Neural cell (in vitro differentiated cells): ENCODE measurements at regions not wholly inside any gene's neighbourhood (a gene's known extent, or its start where the extent isn't known, plus 50 kb on each side); places are given as distances from the start of the nearest gene placed in this dataset.

Experiments
- H2AFZ ChIP-seq: fragments of 200-600, 300-800 bp; sonication (generic), shearing (Covaris generic); 2 replicates; pipeline ENCODE4 v1.6.0; 2014; ENCODE audit warnings: low read depth, mild to moderate bottlenecking, antibody characterized with exemption, low read length, moderate library complexity
- H3F3A ChIP-seq: fragments of 200-600 bp; shearing (Covaris generic); 2 replicates; pipeline ENCODE4 v1.6.1; 2016; ENCODE audit warnings: mild to moderate bottlenecking, moderate library complexity, mixed read lengths, antibody characterized with exemption, low read length; ENCODE audit not compliant: insufficient read depth, poor library complexity, severe bottlenecking
- H3K27ac ChIP-seq: fragments of 200-600, 300-800 bp; sonication (generic), shearing (Covaris generic); 2 replicates; pipeline ENCODE4 v1.5.1; 2014; ENCODE audit warnings: mild to moderate bottlenecking, low read length, moderate library complexity
- H3K27me3 ChIP-seq: fragments of 300-800, 200-600 bp; sonication (generic), shearing (Covaris generic); 2 replicates; pipeline ENCODE4 v1.6.0; 2014; ENCODE audit warnings: mild to moderate bottlenecking, low read depth, low read length, moderate library complexity; ENCODE audit not compliant: insufficient read depth
- H3K36me3 ChIP-seq: fragments of 300-800, 200-600 bp; sonication (generic), shearing (Covaris generic); 2 replicates; pipeline ENCODE4 v1.5.1; 2014; ENCODE audit warnings: mild to moderate bottlenecking, antibody characterized with exemption, low read length, moderate library complexity; ENCODE audit not compliant: insufficient read depth
- H3K4me2 ChIP-seq: fragments of 300-800, 200-600 bp; sonication (generic), shearing (Covaris generic); 2 replicates; pipeline ENCODE4 v1.6.0; 2014; ENCODE audit warnings: mild to moderate bottlenecking, low read length
- H3K4me3 ChIP-seq: fragments of 300-800, 200-600 bp; sonication (generic), shearing (Covaris generic); 2 replicates; pipeline ENCODE4 v1.5.1; 2014; ENCODE audit warnings: mild to moderate bottlenecking, low read length, moderate library complexity
- H3K79me2 ChIP-seq: fragments of 200-600 bp; shearing (Covaris generic); replicated peaks from 2 replicates; pipeline ENCODE4 v1.6.0; 2014; ENCODE audit warnings: mild to moderate bottlenecking, low read length, moderate library complexity; ENCODE audit not compliant: insufficient read depth
- H3K9ac ChIP-seq: fragments of 300-800, 200-600 bp; sonication (generic), shearing (Covaris generic); 2 replicates; pipeline ENCODE4 v1.6.1; 2016; ENCODE audit warnings: mild to moderate bottlenecking, low read length, mixed read lengths
- H3K9me2 ChIP-seq: fragments of 200-600 bp; shearing (Covaris generic); 2 replicates; pipeline ENCODE4 v1.6.1; 2016; ENCODE audit warnings: mild to moderate bottlenecking, low read length, mixed read lengths; ENCODE audit not compliant: insufficient read depth
- H3K9me3 ChIP-seq: fragments of 200-600, 300-800 bp; sonication (generic), shearing (Covaris generic); 2 replicates; pipeline ENCODE4 v1.6.1; 2016; ENCODE audit warnings: mild to moderate bottlenecking, mixed run types, low read length, moderate library complexity, mixed read lengths
- H4K20me1 ChIP-seq: fragments of 200-600 bp; shearing (Covaris generic); 2 replicates; pipeline ENCODE4 v1.6.1; 2016; ENCODE audit warnings: mild to moderate bottlenecking, mixed run types; ENCODE audit not compliant: insufficient read depth
- EP300 ChIP-seq: fragments of 450-650 bp; conservative IDR thresholded peaks from 2 replicates; pipeline ENCODE4 v1.6.1; 2014; ENCODE audit warnings: antibody characterized with exemption, mild to moderate bottlenecking, moderate library complexity; ENCODE audit not compliant: poor library complexity, severe bottlenecking
- EZH2 ChIP-seq: fragments of 200-600, 300-800 bp; shearing (Covaris generic), sonication (generic); IDR thresholded peaks from 2 replicates; pipeline ENCODE4 v1.6.1; 2014; ENCODE audit warnings: antibody characterized with exemption, low read length, borderline replicate concordance, mild to moderate bottlenecking; ENCODE audit not compliant: insufficient read depth, poor library complexity, severe bottlenecking
- MXI1 ChIP-seq: fragments of 450-650 bp; conservative IDR thresholded peaks from 2 replicates; pipeline ENCODE4 v1.6.1; 2014; ENCODE audit warnings: antibody characterized with exemption, mild to moderate bottlenecking; ENCODE audit not compliant: poor library complexity, severe bottlenecking
- RAD21 ChIP-seq: fragments of 450-650 bp; conservative IDR thresholded peaks from 2 replicates; pipeline ENCODE4 v1.6.1; 2014; ENCODE audit warnings: antibody characterized with exemption, mild to moderate bottlenecking, moderate library complexity
- SMC3 ChIP-seq: fragments of 450-650 bp; conservative IDR thresholded peaks from 2 replicates; pipeline ENCODE4 v1.6.1; 2014; ENCODE audit warnings: antibody characterized with exemption, mild to moderate bottlenecking, moderate library complexity; ENCODE audit not compliant: poor library complexity
- TAF1 ChIP-seq: IDR thresholded peaks from 2 replicates; pipeline ENCODE4 v1.6.1; 2012; ENCODE audit warnings: low read depth
- TF ChIP-seq, protein P1 (sequence below): IDR thresholded peaks from 2 replicates; pipeline ENCODE4 v1.6.1; 2012; ENCODE audit warnings: borderline replicate concordance

DNA sequence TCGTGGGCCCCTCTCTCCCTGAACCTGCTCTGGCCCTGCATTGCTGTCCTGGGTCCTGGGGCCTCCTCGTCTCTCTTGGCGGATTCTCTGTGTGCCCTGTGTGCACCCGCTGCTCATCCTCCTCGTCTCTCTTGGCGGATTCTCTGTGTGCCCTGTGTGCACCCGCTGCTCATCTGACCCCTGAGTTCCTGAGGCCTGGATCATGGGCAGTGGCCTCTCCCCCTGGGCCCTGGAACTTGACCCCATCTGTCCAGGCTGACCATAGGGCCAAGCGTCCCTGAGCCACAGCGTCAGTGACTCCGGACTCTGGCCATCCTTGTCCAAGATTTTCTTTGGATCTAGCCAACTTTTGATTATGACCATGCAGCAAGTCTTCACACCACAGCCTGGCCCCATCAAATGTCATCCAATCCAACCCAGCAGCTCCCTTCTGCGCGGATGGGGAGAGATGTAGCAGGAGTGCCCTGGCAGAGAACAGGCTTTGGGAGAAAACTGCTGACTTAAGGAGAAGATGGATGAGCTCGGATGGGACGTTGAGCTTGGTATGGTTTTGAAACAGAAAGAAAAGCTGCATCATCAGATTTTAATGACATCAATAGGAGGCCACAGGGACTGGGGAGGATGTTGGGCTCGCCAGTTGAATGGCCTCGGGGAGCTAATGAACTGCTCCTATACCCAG, 455.1 kb upstream of the HS6ST1 start:
- Histone ChIP-seq H4K20me1 (no peaks in the 10 kb centered on the region), H3F3A (no peaks in the 10 kb centered on the region), H3K9ac (no peak overlapping the region), H3K9me3 (no peaks in the 10 kb centered on the region), H3K27ac (no peak overlapping the region), H3K4me3 (no peak overlapping the region), H2AFZ (no peak overlapping the region), H3K4me2 (no peak overlapping the region), H3K9me2 (no peaks in the 10 kb centered on the region), H3K27me3 (no peaks in the 10 kb centered on the region), H3K79me2 (no peaks in the 10 kb centered on the region), H3K36me3 (no peaks in the 10 kb centered on the region)
- TF ChIP-seq, protein P1, sequence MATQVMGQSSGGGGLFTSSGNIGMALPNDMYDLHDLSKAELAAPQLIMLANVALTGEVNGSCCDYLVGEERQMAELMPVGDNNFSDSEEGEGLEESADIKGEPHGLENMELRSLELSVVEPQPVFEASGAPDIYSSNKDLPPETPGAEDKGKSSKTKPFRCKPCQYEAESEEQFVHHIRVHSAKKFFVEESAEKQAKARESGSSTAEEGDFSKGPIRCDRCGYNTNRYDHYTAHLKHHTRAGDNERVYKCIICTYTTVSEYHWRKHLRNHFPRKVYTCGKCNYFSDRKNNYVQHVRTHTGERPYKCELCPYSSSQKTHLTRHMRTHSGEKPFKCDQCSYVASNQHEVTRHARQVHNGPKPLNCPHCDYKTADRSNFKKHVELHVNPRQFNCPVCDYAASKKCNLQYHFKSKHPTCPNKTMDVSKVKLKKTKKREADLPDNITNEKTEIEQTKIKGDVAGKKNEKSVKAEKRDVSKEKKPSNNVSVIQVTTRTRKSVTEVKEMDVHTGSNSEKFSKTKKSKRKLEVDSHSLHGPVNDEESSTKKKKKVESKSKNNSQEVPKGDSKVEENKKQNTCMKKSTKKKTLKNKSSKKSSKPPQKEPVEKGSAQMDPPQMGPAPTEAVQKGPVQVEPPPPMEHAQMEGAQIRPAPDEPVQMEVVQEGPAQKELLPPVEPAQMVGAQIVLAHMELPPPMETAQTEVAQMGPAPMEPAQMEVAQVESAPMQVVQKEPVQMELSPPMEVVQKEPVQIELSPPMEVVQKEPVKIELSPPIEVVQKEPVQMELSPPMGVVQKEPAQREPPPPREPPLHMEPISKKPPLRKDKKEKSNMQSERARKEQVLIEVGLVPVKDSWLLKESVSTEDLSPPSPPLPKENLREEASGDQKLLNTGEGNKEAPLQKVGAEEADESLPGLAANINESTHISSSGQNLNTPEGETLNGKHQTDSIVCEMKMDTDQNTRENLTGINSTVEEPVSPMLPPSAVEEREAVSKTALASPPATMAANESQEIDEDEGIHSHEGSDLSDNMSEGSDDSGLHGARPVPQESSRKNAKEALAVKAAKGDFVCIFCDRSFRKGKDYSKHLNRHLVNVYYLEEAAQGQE: no peak
- TF ChIP-seq EZH2 (no peak), TAF1 (no peak), RAD21 (no peak), SMC3 (no peak), EP300 (no peak), MXI1 (no peak)

DNA sequence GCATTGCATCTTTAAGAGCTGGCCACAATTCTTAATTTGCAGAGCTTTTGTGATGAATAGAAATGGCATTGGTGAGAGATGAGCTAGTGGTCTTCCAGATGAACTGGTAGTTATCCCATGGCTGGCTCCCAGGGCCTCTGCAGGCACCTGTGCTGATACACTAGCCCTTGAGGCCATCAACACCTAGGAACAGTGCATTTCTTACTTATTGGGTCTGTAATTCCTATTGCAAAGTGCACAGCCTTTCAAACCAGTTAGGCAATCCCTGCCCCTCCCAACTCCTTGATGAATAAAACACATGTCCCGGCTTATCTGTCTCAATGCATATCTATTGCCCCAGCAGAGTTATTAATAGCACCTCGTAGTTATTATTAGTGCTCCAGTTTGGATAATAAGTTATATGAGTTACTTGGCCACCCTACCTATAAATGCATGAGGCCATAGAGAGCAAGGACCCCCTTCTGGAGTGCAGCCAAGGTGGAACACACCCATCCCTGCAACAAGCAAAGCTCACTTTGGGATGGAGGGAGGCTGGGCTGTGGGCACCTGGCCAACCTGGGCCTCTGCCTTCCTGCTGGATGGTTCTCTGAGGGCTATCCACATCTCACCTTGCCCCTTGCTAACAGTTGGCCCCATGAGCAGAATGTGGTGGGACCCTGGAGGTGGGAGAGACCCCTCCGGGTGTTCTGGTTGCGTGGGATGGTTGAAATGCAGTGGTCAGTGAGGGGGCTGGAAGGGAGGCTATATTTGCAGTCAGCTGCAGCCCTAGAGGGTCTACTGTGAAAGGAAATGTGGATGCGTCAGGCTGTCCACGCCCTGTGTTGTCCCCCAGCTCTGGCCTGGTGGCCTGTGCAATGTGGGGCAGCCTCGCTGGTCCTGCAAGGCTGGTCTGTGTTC, 455.9 kb upstream of the HS6ST1 start:
- no peak overlapping the region for H2AFZ ChIP-seq
- H3K27me3 ChIP-seq: no peaks in the 10 kb centered on the region
- no peaks in the 10 kb centered on the region for H4K20me1 ChIP-seq
- no peak overlapping the region for H3K9ac ChIP-seq
- no peaks in the 10 kb centered on the region for H3K36me3 ChIP-seq
- H3K9me2 ChIP-seq: no peaks in the 10 kb centered on the region
- H3K9me3 ChIP-seq: no peaks in the 10 kb centered on the region
- no peak overlapping the region for H3K4me3 ChIP-seq
- no peak overlapping the region for H3K4me2 ChIP-seq
- H3K27ac ChIP-seq: no peak overlapping the region
- no peaks in the 10 kb centered on the region for H3F3A ChIP-seq
- TF ChIP-seq RAD21 (no peak), EZH2 (no peak), SMC3 (no peak)
- TF ChIP-seq, protein P1: no peak
- no peaks in the 10 kb centered on the region for H3K79me2 ChIP-seq
